ENCODE measurements at regions not wholly inside any gene's neighbourhood (a gene's known extent, or its start where the extent isn't known, plus 50 kb on each side); places are given as distances from the start of the nearest gene placed in this dataset.

GRCh38 chr5:23930985-23931384 is 423.6 kb downstream of the PRDM9 start:
- no peak for TF ChIP-seq ZNF8 (CRISPR knock-in tag; IDR thresholded peaks at IDR 0.05)
- TF ChIP-seq ZFP3 (CRISPR knock-in tag; IDR thresholded peaks at IDR 0.05): no peak
- TF ChIP-seq RARB (CRISPR knock-in tag; IDR thresholded peaks at IDR 0.05): no peak
- no peak for TF ChIP-seq OSR1 (CRISPR knock-in tag; IDR thresholded peaks at IDR 0.05)
- no peak for TF ChIP-seq ZC3H10 (CRISPR knock-in tag; IDR thresholded peaks at IDR 0.05)
- no peak for TF ChIP-seq TSHZ2 (CRISPR knock-in tag; IDR thresholded peaks at IDR 0.05)
- TF ChIP-seq SNAI2 (CRISPR knock-in tag; IDR thresholded peaks at IDR 0.05): no peak
- TF ChIP-seq PATZ1 (CRISPR knock-in tag; IDR thresholded peaks at IDR 0.05; ENCODE audit: borderline replicate concordance): no peak
- no peak for TF ChIP-seq TOX (CRISPR knock-in tag; IDR thresholded peaks at IDR 0.05; ENCODE audit: borderline replicate concordance)
- TF ChIP-seq ESRRG (CRISPR knock-in tag; IDR thresholded peaks at IDR 0.05): no peak
- no peak for TF ChIP-seq BACH2 (CRISPR knock-in tag; IDR thresholded peaks at IDR 0.05; ENCODE audit: borderline replicate concordance)
- TF ChIP-seq ZNF70 (CRISPR knock-in tag; IDR thresholded peaks at IDR 0.05): no peak

All from SK-N-SH treated with all-trans-retinoic acid at 6 μM for 48 hours (cell line).